GM10248 (cell line): ENCODE measurements at regions not wholly inside any gene's neighbourhood (a gene's known extent, or its start where the extent isn't known, plus 50 kb on each side); places are given as distances from the start of the nearest gene placed in this dataset.

Experiments used
- CTCF ChIA-PET: fragments of 300-600 bp; sonication (Branson Sonifier 250); formaldehyde crosslinking; extraction: SDS; loops from one replicate; lab custom pipeline; 2021; ENCODE audit warnings: antibody characterized with exemption; lab: Yijun Ruan, JAX
- POLR2A ChIA-PET: fragments of 350-650 bp; sonication (Branson Sonifier 250); formaldehyde crosslinking; extraction: SDS; loops from one replicate; lab custom pipeline; 2020; ENCODE audit warnings: antibody characterized with exemption; lab: Yijun Ruan, JAX
- DNase-seq: peaks from one replicate; pipeline ENCODE4 v3.0.0; 2012; ENCODE audit errors: extremely low spot score
- CTCF ChIP-seq: IDR thresholded peaks from 2 replicates; pipeline ENCODE4 v1.5.1; 2012; ENCODE audit warnings: mild to moderate bottlenecking, low read depth; ENCODE audit errors: extremely low read depth, missing control alignments, control extremely low read depth

GRCh38 chr17:63354256-63354655, 91.8 kb downstream of the CYB561 start:
- CTCF ChIA-PET: no interaction called here
- TF ChIP-seq CTCF: no peak
- POLR2A ChIA-PET: no interaction called here
- DNase-seq: no peak

- ChIA-PET POLR2A (no interaction called here), CTCF (no interaction called here)
- DNase-seq: no peak
- no peak for TF ChIP-seq CTCF
Observed at GRCh38 chr17:63356337-63356757, 89.8 kb downstream of the CYB561 start.

GRCh38 chr17:63358111-63358839, 87.8 kb downstream of the CYB561 start:
- DNase-seq: no peak
- no peak for TF ChIP-seq CTCF
- ChIA-PET POLR2A (no interaction called here), CTCF (no interaction called here)

DNA sequence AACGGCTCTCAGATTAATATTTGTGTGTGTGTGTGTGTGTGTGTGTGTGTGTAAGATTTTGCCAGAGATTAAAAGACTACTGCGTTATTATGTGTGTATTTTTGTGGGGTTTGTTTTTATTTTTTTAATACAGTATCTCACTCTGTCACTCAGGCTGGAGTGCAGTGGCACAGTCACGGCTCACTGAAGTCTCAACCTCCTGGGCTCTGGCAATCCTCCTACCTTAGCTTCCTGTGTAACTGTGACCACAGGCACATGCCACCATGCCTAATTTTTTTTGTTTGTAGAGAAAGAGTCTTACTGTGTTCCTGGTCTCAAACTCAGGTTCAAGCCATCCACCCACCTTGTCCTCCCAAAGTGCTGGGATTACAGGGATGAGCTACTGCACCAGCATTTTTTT, 87.2 kb downstream of the CYB561 start:
- ChIA-PET CTCF (no interaction called here), POLR2A (no interaction called here)
- TF ChIP-seq CTCF: no peak
- DNase-seq: no peak

GRCh38 chr17:63361182-63361581, 84.9 kb downstream of the CYB561 start:
- TF ChIP-seq CTCF: no peak
- ChIA-PET POLR2A (no interaction called here), CTCF (interaction anchor here (1.3 to 1.6 kb wide), 2 partner anchors 13 to 46 kb away, joined by 3 to 4 read pairs; no protein-coding TSS in a partner anchor)
- DNase-seq: no peak

- no peak for TF ChIP-seq CTCF
- POLR2A ChIA-PET: no interaction called here
- CTCF ChIA-PET: interaction anchor here (1.3 to 1.6 kb wide), 2 partner anchors 14 to 45 kb away, joined by 3 to 4 read pairs; no protein-coding TSS in a partner anchor
Observed at GRCh38 chr17:63362115-63362514, 84.0 kb downstream of the CYB561 start.

More at GRCh38 chr17:63362115-63362514, 84.0 kb downstream of the CYB561 start:
- no peak for DNase-seq
